Islet of Langerhans (tissue), 1 donor: ENCODE measurements at regions not wholly inside any gene's neighbourhood (a gene's known extent, or its start where the extent isn't known, plus 50 kb on each side); places are given as distances from the start of the nearest gene placed in this dataset.
A peak's percentile ranks its signal among the peaks of the same experiment; 100 is the strongest.

Experiments
- FAIRE-seq: peaks from one replicate; lab custom pipeline; 2011; peaks lifted over from hg19 to GRCh38; lab: Jason Lieb, UNC

- FAIRE-seq: no peak
Measured at GRCh38 chr5:124162767-124163532, 583.5 kb downstream of the ZNF608 start.

DNA sequence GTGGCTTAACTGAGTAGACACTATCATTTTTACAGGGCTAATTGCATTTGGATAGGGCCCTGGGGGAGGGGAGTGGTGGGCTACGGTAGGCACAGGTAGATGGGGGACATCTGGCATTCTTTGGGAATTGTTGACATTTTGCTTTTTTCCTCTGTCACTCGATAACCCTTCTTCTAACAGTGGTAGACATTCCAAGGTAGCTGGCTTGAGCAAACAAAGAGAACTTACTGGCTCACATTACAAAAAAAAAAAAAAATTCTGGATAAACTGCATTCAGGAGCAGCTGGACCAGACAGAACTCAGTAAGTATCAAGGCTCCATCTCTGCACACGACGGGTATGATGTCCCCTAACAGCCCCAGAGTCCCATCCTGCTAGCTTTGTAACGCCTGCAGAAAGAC, 585.2 kb downstream of the ZNF608 start:
- no peak for FAIRE-seq

DNA sequence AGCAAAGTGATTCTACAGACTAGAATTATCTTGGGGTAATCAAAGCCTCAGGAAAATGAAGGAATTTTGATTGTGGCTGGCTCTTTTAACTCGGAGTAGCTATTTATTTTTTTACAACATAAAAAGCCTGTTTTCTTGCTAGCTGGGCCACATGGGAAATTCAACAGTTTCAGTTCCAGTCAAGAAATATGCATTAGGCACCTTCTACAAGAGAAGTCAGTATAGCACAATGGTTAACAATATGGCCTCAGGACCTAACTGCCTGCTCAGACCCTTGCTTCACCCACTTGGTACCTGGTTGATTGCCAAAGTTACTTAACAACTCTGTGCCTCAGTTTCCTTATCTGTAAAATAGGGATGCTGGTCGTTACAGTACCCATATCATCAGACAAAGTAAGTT, 586.2 kb downstream of the ZNF608 start:
- FAIRE-seq: no peak

DNA sequence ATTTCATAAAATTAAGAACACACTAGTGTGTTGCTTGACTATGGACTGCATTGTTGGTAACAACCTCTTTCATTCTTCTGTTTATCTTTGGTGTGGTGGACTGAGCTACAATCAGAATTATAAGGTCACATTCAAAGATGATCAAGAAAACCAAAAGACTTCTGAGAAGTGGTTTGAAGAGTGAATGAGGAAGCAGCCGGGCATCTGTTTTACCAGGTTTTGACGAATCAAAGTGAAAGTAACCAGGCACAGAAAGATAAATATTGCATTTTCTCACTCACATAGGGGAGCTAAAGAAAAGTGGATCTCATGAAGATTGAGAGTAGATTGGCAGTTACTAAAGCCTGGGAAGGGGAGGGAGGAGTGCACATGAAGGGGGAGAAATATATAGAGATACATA, 589.1 kb downstream of the ZNF608 start:
- FAIRE-seq: no peak

GRCh38 chr5:124156415-124156996, 589.9 kb downstream of the ZNF608 start:
- peak; percentile 5 for FAIRE-seq

- no peak for FAIRE-seq
Measured at GRCh38 chr5:124154714-124155113, 591.7 kb downstream of the ZNF608 start.

DNA sequence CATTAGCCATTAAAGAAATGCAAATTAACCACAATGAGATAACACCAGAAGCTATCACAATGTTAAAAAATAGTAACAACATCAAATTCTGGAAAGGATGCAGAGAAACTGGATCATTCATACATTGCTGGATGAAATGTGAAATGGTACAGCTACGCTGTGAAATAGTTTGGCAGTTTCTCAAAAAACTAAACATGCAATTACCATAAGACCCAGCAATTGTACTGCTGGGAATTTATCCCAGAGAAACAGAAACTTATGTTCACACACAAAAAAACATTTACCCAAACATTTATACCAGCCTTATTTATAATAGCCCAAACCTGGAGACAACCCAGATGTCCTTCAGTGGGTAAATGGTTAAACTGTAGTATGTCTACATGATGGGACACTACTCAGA, 592.9 kb downstream of the ZNF608 start:
- FAIRE-seq: no peak

GRCh38 chr5:124148574-124148973, 597.9 kb downstream of the ZNF608 start:
- FAIRE-seq: no peak

DNA sequence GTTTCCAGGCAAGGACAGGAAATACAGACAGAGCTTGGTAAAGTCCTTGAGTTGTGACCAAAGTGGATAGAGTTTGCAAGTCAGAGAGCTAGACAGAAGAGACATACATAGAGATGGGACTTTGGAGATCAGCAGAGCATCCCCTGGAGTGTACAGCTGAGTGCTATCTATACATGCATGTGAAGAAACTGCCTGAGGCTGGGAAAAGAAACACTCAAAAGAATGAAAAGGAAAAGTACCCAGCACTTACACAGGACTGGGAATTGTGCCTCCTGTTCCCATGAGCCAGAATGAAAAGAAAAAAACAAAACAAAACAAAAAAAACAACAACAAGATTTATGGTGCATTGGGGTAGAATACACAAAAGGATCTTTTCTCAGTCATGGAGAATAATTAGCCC, 606.4 kb downstream of the ZNF608 start:
- FAIRE-seq: no peak

DNA sequence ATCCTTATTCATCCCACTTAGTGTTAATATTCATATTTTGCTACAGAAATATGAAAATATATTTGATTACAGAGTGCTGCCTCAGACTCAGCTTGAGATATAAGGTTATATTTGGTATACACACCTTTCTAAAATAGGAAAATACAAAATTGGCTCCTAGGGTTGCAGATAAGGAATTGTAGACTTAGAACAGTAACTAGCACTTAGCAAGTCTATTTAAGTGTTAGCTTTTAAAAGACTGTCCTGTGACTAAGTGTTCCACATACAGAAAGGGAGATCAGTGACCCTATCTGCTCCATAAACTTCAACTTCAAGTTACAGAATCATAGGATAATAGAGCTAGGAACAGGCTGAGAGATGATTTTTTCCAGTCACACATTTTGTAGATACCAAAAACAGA, 607.0 kb downstream of the ZNF608 start:
- no peak for FAIRE-seq

DNA sequence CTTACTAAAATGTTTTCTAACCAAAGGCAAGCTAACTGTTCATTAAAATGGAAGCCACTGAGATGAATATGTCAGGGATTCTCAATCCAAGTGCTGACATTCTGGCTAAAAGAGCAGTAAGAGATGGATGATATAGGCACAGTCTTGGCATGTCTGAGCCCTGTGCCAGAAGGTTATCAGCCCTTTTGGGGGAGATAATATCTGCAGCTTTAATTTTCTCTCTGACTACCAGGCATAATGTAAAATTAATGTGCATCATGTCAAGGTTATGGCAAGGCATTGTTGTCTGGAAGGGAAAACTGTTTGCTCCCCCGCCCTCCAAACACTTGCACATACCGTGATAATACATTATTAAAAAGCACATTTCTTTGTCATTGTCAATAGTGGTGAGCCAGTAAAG, 609.8 kb downstream of the ZNF608 start:
- no peak for FAIRE-seq

- peak; percentile 96 for FAIRE-seq
Measured at GRCh38 chr5:124134941-124135340, 611.5 kb downstream of the ZNF608 start.

- no peak for FAIRE-seq
Measured at GRCh38 chr5:124133406-124133805, 613.0 kb downstream of the ZNF608 start.

DNA sequence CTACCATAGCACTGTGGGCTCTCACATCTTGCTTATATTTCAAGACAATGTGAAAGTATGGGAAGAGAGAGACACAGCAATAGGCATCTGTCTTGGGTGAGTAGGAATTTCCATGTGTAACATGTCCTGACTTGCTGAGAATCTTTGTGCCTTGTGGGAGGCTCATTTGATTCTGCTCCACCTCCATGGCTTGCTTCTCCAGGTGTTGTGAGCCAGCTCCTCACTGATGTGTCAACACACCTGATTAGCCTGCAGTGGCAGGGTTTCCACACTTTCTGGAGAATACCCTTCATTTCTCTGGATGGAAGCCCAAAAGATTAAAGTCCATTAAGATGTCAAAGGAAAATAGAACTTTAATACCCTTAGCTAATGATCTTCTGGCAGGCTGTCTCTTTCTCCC, 613.6 kb downstream of the ZNF608 start:
- FAIRE-seq: no peak

DNA sequence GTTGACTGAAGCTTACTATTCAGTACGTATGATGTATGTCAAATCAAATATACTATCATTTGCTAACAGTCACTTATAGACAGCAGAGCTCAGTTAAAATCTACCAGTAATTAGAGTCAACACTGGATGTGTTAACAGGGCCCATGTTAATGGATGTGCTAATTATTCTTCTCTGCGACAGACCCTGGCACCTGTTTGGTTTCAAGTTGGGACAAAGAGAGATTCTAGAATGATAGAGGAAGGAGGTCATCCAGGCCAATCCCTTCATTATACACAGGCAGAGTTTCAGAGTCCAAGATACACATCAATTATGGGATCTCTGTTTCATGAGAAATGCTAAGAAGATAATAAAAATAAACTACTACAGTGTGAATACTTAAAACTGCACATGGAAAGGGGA, 615.0 kb downstream of the ZNF608 start:
- FAIRE-seq: no peak

DNA sequence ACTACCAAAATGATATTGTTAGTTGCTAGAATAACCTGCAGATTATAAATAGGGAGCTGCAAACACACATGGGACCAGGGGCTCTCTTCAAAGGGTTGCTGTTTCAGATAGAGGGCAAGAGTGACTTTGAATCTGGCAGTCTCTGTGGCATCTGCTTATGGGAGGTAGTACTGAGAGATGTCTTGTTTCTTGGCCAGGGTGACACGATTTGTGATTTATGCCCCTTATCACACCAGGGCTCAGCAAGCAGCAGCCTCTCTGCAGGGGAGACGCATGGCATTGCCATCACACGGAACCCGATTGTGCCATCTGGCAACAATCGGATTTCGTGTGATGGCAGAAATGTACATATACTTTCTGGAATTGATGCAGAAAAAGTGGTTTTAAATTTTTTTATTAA, 615.6 kb downstream of the ZNF608 start:
- FAIRE-seq: no peak

- no peak for FAIRE-seq
Measured at GRCh38 chr5:124128867-124129266, 616.9 kb downstream of the CSNK1G3 start.

DNA sequence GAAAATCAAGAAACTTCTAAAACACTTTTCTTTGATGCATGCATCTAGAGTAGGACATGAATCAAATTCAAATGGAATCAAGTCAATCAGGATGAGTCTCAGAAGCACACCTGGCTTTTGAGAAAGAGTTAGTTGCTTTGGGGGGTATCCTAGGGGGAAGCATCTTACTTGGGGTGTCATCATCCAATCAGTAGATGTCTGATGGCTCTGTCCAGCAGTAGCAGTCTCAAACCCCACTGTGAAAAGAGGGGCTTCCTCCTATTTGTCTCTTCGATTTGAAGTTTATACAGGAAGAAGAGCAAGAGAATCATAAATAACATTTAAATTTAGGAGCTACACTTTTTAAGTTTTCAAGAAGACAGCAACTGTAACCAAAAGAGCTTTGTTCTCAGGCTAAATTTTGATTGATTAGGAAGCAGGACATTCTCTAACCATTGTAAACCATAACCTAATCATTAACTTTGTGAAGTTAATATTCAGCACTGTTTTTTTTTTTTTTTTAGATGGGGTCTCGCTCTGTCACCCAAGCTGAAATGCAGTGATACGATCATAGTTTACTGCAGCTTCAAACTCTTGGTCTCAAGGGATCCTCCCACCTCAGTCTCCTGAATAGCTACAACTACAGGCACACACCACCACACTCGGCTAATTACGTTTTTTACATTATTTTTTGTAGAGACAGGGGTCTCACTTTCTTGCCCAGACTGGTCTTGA, 614.7 kb downstream of the CSNK1G3 start:
- no peak for FAIRE-seq

DNA sequence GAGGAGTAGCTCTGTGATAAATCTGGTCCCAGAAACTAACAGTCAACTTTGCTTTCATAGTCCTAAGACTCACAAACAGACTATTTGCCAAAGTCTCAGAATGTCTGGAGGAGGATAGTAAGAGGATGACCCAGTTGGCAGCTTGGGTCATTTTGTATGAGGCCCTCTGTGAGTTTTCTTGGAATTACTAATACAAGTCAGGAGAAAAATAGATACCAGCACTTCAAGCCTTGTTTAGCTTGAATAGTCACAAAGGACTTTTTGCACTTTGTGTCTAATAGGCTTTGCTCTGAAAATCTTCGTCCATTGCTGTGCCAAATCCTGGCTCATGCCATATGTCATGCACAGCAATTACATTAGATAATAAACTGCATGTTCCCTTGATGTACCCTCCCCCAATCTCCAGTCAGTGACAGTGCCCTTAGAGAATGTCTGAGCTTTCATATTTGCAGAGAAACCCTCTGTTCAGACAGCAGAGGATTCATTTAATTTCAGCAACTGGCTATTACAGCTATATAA, 612.8 kb downstream of the CSNK1G3 start:
- peak; percentile 36 for FAIRE-seq

DNA sequence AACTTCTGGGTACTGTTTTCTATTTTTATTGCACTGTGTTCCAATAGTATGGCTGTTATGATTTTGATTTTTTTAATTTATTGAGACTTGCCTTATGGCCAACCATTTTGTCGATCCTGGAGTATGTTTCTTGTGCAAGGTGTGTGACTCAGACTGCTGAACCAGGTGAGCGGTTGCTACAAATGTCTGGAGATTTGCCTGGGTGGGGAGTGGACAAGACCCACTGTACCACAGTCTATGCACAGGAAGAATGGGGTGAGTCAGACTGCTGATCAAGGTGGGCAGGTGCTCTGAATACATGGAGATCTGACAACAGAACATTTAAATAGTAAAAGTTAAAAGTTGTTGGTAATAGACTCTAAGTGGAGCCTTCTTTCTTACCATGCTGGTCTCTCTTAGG, 609.2 kb downstream of the CSNK1G3 start:
- no peak for FAIRE-seq

GRCh38 chr5:124114911-124115310, 602.9 kb downstream of the CSNK1G3 start:
- FAIRE-seq: no peak

GRCh38 chr5:124111886-124112285, 599.9 kb downstream of the CSNK1G3 start:
- no peak for FAIRE-seq

DNA sequence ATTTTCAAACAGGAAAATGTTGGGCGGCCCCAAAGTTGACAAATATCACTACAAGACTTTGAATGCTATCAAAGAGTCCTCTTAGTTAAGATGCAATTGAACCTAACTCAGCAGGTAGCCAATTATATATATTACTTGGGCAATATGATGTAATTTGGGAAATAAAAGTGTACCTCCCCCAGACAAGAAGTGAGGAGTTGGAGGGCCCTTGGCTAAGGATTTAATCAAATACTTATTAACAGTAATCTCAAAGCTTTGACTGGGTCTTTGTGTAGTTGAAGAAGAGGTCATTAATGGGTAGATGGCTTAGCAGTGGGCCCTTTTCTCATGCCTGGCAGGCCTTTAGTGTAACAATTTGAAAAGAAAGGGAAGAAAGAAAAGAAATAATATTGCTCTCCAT, 599.0 kb downstream of the CSNK1G3 start:
- FAIRE-seq: no peak
